ENCODE measurements at regions not wholly inside any gene's neighbourhood (a gene's known extent, or its start where the extent isn't known, plus 50 kb on each side); places are given as distances from the start of the nearest gene placed in this dataset.

DNA sequence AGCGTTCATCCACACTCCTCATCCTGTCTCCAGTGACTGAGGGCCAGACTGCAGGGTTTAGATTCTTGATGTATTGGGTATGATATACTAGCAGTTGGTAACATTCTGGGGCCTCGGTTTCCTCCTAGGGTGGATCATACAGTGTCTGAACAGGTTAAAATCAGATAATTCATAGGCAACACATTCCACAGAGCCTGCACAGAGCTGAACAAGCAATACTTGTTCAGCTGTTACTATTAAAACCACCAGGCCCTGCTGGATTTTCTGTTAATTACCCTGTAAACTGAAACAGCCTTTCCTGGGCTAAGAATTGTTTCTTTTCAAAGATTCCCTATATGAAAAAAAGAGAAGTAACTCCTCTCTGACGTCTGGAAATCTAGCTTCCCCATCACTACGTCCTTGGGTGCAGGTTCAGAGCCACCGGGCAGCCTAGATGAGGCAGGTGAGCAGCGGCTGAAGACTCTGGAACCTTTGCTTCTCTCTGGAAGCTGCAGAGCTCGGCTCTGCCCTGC is 1313.5 kb upstream of the WWC1 start:
- no peak for DNase-seq

DNA sequence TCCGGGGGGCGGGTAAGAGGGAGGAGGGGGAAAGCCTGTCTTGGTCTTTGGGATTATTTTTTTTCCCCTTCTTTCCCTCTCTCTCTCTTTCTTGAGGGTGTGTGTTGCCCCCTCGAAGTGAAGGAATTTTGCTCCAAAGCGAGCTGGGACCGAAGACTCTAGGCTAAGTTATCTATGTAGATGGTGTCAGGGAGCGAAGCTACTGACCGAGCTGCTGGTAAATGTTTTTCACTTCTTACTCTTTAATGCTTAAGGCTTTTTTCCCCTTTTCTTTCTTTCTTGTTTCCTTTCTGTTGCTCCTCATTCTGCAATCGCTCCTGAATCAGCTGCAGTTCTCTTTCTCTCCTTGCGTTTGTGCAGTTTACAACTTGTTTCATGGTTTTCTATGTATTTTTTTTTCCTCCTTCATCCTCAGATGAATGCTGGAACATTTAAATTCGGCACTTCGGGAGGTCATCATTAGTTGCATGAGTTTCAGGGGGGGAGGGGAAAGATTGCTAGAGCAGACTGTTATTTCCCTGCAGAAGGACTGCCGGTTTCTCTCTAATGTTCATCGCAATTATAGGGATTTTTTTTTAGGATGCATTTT is 1312.0 kb upstream of the WWC1 start:
- DNase-seq = no peak

DNA sequence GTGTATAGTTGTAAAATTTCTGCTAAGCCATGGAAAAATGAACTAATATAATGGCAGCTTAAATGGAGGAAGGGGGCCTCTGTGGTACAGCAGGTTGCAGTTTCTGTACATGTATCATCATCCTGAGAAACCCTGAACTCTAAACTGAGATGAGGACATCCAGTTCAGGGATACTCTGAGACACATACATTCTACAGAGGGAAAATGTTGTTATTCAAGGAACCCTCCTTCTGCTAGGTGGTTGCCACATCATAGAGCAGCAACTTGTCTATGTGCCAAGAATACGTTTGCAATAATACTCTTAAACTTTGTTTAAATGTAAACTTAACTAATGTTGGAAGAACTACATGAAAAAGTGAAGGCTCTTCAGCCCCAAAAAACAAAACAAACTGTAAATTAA is 1310.8 kb upstream of the WWC1 start:
- DNase-seq = no peak

DNA sequence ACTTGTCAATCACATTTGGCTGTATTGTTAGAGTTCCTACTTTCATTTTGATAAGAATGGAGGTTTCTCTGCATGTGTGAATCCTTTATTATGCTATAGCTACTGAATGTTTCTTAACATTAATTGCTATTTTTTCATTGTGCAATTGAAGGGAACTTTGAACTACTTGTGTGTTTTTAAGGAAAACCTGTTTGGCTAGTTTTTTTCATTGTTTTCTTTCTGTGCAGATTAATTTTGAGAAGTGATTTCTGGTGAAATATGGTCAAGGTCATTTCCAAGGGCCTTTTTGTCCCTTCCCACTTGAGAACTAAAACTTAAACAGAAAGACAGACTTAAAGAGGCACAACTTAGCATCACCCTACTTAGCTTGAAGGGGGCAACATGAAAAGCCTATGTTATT is 1309.2 kb upstream of the WWC1 start:
- no peak for DNase-seq

DNA sequence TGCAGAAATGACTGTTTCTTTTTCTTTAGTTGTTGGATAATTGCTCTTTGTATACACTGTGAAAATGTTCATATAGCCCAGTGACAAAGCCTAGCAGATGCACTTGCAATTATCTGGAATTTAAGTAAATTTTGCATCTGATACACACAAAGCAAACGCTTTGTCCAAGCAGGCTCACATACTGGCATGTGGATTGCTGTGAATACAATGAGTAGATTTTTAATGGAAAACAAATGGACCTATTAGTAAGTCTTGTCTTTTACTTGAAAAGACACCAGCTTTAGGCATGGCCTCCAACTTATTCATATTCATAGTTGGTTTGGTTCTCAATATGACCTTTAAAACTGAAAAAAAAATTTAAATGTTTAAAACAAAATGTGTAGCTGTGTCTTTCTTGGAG is 1299.8 kb upstream of the WWC1 start:
- DNase-seq = no peak

DNA sequence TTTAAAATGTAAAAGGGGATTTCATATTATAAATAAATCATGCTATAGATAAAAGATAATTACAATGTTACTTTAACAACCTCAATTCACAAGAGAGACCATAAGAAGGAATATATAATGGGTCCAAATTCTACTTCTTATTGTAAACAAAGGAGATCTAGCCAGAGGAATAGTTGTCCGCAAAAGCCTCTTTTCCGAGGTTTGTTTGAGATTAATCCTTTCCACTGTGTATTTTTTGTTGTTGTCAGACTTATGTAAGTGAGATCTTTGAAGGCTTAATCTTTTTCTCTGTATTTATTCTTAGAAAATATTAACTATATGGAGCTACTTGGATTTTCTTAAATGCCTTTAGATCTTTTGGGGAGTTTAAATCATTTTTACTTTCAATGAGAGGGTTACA is 1299.3 kb upstream of the WWC1 start:
- no peak for DNase-seq

DNA sequence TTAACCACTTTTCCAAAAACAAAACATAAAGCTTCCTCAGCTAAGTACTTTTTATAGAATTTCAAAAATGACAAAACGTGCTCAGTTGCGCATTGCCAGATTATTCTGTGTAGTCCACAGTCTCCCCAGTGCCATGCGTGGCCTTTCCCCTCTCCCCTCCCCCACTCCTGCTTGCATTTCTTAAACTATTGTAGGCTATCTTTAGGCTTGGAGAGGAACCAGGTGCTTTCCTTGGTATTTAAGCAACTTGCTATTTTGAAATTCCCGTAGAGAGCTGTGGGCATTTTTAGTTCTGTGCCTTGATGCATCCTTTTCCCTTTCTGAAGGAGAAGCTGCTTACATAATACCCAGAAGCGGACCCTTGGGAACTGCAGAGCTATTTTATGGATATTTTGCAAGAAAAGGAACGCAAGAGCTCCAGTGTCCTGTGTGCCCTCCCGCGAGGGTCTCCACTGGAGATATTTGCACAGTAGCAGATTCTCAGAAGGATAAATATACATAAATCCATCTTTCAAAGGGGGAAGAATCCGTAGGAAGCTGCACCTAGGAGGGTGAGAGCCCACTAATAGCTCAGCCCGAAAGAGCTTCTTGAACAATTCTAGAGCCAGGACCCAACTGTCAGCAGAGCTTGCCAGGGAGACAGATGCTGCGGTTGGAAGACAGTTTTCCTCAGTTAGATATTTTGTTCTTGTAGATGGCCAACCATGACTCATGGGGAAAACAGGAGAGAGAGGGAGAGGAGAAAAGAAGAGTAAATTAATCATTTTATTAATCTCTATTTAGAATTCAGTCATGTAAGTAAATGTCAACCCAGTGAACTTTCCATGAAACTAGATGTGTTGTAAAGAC is 1298.3 kb upstream of the WWC1 start:
- no peak for DNase-seq

DNA sequence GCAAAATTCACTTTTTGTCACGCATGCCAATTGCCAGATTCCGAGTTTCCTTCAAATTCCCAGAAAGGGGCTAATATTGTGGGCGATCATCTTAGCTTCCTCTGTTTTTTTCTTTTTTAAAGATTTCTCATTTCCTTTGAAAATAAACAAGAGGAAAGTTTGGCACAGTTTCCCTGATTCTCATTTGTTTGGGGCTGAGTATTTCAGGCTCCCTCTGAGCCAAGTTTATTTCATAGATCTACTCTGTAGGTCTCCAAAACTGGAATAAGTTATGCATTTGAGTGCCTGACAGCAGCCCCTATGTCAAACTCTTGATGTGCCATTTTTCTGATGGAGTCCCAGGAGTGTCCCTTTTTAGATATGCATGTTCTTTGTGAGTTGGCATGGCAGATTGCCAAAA is 1297.2 kb upstream of the WWC1 start:
- no peak for DNase-seq

DNA sequence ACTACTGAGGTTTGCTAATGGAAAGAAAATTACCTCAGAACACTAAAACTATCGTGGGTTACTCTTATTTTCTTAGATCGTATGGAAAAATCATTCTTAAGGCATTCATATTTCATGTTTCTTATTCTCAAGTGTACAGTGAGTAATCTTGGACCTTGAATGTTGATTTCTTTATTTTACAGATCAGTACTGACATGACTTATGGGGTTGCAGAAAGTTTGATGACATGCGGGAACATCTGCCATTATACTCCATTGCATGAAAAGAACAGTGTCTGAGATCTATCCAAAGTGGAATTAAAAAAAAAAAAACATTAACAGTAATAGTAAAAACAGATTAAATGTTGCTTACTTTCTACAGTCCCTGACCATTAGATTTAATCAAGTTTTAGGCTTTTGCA is 1290.2 kb upstream of the WWC1 start:
- no peak for DNase-seq

DNA sequence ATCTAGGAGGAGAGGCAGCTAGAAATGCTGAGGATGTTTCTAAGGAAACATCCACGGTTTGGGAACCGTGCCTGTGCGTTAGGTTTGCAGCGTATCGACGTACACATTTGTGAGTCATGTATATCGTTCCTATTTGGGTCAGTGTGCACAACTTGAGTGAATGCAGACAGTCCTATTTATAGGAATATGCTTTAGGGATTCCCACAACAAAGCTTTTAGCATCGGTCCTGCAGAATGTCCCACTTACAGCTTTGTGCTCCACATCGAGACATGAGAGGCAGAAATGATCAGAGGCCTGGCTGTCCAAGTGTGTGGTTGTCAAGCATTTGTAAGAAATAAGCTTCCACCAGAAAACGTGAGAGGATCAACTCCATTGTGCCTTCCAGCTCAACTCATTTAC is 1282.7 kb upstream of the WWC1 start:
- no peak for DNase-seq

DNA sequence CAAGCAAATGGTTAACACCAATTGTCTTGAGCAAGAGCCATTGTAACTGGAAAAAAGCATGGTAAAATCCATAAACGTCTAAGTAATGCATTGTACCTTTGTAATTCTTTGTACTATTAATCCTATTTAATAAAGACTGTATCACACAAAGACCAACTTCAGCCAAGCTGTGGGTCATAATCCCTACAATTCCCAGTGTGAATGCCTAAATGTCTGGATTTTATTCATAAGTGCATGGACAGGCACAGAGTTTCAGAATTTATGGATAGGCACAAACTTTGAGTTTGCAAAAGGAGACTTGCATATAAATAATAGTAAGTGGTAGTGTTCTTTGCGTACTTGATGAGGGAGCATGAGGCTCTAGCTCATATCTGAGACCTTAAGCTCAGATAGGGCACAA is 1280.2 kb upstream of the WWC1 start:
- DNase-seq = no peak

DNA sequence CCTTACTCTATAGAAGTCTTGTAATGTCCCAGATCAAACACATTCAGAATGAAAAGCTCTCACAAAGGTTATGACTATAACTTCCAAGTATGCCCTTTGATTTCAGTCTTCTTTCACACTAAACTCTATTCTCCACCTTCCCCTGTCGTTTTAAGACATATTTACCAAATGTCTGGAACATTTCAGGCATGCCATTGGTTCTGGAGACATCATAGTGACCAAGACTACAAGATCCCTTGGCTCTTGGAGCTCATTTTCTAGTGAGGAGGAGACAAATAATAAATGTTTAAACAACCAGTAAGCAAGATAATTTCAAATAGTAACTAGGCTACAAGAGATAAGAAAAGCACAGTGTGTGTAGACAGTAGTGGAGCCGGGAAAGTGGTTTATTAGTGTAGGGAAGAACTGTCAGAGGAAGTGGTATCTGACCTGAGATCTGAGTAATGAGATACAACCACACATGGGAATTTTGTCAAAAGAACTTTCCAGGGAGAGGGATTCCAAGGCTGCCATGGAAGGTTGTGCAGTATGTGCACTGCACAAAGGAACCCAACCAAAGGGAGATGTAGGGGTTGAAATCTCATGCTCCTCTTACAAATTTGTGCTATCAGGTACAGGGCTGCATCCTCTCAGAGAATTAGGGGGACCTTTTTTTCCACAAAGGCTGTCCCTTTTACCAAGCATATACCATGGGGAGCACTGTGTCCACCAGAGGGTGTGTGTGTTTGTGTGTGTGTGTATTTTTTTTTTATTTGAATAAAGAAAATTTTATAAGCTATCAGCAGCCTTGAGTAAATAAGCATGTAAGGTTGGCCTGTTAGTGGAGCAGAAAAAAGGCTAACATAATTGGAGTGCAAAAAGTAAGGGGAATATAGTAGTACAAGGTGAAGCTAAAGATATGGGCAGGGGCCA is 1279.1 kb upstream of the WWC1 start:
- no peak for DNase-seq

DNA sequence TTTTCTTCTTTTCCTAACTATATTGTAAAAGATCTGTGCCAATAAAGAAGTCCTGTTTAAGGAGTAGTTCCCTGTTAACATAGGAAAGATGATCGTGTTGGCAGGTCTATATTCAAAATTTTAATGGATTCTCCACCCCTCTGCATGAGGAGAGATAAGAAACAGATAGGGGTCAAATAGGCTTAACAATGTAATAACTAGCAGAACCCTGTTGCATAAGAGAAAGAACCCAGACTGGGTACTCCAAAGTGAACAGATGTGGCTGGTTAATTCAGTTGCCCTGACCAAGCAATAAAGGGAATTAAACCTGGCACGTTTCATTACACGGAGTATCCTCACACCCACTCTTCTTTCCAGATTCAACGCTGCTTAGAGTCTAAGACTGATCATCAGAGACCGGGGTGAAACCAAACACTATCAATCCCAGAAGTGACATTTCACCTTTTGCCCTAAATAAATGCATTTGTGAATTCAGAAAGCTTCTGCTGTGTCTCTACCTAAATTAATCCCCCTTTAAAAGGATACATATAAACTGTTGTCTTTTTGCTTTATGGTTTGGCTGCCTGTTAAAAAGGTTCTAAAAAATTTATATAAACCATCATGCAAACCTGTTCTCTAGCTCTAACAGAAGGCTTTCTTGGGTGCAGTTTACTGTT is 1276.9 kb upstream of the WWC1 start:
- no peak for DNase-seq

DNA sequence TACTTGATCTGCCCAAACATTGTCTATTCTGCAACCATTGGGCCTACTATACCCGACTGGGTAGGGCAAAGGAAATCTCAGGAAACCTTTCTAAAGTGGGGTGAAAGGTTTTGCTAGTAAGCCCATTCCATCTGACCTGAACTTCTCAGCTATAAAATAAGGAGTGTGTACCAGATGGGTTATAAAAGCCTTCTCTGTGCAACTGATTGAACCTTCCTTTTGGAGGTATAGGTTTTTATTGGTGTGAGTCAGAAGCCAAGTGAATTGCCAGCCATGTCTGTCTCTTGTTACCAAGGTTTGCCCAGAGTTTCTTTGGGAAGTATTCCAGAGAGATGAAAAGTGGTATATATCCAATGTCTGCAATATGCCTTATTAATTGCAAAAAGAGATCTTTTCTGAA is 1271.0 kb upstream of the WWC1 start:
- no peak for DNase-seq

DNA sequence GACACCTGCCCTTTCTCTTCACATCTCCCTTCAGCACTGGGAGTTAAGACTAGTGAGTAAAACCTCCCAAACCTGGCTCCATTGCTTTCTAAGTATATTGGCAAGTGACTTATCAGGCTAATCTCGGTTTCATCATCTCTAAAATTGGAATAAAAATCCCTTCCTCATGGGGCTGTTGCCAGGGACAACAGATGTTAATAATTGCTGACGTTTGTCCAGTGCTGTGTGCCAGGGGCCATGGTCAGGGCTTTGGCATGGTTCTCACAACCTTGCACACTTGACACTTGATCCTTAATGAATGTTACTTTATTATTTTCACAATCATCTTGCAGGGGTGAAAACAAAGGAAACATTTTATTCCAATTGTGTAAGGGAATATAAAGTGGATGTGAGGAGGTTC is 1262.0 kb upstream of the WWC1 start:
- no peak for DNase-seq

DNA sequence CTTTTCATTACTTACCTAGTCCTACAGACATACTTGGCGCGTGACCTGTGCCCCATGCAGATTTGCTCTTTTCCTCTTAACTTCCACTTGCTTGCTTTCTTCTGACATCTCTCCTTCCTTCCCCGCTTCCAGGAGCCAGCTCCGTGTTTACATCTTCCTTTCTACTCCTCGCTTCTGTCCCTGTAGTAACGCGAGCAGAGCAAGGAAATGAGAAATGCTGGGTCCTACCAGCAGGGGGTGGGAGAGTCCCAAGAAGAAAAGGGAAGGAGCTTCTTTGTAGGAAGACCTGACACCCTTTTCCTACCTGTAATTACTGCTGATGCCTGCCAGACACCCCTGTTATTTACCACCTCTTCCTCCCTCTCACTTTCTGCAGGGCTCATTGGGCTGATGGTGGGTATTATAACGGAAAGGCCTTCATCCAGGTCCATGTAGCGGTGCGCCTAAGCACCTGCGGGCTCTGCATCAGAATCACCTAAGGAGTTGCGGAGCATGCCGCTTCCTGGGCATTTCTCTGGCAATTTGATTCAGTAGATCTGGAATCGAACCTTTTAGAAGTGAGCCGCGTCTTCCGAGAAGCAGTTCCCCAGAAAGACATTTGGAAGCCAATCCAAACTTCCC is 1260.8 kb upstream of the WWC1 start:
- peak; percentile 84 for DNase-seq

DNA sequence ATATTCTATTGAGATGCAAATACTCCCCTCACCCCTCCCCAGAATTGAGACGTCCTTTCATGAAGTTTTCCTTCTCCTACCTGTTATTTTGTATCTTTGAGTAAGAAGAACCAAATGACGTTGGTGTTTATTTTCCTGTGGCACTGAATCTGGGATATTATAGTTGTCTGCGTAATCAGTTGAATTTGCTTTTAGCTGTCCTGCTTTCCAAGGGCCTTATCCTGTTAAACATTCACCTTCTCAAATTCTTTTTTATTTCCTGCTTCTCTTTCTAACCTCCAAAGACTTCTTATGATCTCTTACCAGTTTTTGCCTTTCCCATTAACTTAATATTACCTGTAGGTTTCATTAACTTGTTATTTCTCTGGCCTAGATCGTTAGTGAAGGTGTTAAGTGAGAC is 1254.9 kb upstream of the WWC1 start:
- DNase-seq = no peak

DNA sequence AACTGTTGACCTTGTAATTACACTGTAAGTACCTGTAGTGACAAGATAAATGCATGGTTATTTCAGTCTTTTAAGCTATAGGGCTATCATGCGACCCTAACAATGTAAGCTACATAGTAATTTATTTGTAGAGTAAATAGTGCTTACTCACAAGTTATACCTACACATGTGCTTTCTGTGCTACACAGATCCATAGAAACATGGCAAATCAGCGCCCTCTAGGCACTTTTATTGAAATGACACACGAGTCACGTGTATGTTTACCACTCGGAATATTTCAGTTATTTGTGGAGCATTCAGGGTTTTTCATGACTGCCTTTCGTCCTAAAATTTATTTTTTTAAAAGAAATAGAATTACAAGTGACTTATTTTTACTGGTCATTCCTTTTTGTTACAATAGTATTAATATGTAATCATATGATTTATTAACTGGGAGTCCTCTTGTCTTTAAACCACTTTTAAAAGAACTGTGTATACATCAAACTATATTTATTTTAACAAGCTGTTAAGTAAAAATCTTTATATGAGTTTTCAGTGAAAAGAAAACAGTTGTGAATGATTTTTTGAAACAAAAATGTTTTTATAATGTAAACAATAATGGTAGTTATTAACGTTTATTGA is 1242.3 kb upstream of the WWC1 start:
- no peak for DNase-seq

DNA sequence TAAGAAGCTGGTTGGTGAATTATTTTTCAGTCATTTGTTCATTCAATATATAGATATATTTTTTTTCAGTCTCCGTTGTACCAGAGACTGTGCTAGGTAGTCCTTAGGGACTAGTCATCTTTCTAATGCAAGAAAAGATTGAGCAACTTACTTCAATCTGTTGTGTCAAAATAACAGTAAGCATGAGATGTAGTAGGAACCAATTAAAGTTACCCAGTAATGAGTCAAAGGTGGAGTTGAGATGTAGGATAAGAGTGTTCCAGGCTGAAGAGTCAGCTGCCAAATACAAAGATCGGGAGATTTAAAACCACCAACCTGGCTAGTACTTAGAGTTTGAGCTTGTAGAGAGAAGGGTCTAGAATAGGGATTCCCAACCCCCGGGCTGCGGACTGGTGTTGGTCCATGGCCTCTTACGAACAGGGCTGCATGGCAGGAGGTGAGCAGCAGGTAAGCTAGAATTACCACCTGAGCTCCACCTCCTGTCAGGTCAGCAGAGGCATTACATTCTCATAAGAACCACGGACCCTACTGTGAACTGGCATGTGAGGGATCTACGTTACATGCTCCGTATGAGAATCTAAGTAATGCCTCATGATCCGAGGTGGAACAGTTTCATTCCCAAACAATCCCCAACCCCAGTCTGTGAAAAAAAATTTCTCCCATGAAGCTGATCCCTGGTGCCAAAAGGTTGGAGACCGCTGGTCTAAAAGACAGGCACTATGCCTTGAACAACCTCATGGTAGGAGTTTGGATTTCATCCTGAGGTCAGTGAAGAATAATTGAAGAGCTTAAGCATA is 1241.5 kb upstream of the WWC1 start:
- DNase-seq = peak; percentile 62

DNA sequence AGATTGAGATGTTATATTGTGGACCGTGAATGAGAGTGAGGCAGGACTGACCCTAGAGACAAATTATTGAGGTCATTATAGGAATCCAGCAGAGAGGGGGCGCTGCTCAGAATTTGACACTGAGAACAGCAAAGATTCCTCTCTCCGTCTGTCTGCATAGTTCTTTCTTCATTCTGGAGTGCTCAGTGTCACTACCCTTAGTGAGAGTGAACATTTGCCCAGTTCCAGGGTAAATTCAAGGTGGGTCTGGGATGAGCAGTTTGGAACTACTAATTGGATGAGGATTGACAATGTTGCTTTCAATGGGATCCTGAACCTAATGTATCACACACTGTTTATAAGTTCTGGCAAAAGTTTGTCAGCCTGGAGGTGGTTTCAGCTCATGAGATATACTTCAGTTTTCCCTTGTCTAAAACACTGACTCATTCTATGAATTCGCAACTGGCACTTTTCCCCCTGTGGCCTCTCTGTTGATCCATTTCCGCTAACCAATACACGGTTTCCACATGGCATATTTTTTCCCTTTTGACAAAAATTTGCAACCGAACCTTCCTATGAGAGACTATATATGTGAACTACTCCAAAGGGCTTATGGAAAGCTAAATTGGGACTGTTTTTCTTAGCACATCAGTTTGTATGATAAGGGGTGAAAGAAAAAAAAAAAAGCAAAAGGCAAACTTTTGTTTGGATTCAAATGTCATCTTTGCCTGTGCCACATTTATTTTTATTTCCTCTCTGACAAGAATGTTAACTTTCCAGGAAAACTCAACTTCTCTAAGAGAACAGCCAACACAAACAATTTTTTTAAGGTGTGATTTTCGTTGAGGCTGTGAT is 1240.7 kb upstream of the WWC1 start:
- no peak for DNase-seq

All from islet precursor cell (in vitro differentiated cells).